HFFc6 (cell line): ENCODE measurements at regions not wholly inside any gene's neighbourhood (a gene's known extent, or its start where the extent isn't known, plus 50 kb on each side); places are given as distances from the start of the nearest gene placed in this dataset.
A peak's percentile ranks its signal among the peaks of the same experiment; 100 is the strongest.

Experiments used
- DNase-seq: peaks from one replicate; pipeline ENCODE4 v3.0.0-alpha.2; 2018
- H3K27ac Mint-ChIP-seq: 2 replicates; pipeline ENCODE4 v1.8.0; 2020; ENCODE audit warnings: mild to moderate bottlenecking, mixed read lengths
- H3K27me3 Mint-ChIP-seq: 2 replicates; pipeline ENCODE4 v1.8.0; 2021; ENCODE audit warnings: mild to moderate bottlenecking, moderate library complexity, mixed read lengths; ENCODE audit not compliant: insufficient read depth
- H3K36me3 Mint-ChIP-seq: 2 replicates; pipeline ENCODE4 v1.8.0; 2021; ENCODE audit warnings: low read depth, mixed read lengths
- H3K4me1 Mint-ChIP-seq: 2 replicates; pipeline ENCODE4 v1.8.0; 2020; ENCODE audit warnings: low read depth, mixed read lengths
- H3K4me3 Mint-ChIP-seq: 2 replicates; pipeline ENCODE4 v1.8.0; 2020; ENCODE audit warnings: mild to moderate bottlenecking, moderate library complexity, mixed read lengths
- H3K9me3 Mint-ChIP-seq: 2 replicates; pipeline ENCODE4 v1.8.0; 2020; ENCODE audit warnings: mild to moderate bottlenecking, mixed read lengths
- CTCF ChIP-seq: fragments of 200-600 bp; sonication (generic); IDR thresholded peaks from 2 replicates; pipeline ENCODE4 v1.5.0; 2021; ENCODE audit warnings: antibody characterized with exemption, mild to moderate bottlenecking

- no peaks in the 10 kb centered on the region for H3K36me3 Mint-ChIP-seq
- peak overlapping the region; percentile 75 for H3K27ac Mint-ChIP-seq
- peak overlapping the region; percentile 77 for H3K4me3 Mint-ChIP-seq
- no peaks in the 10 kb centered on the region for H3K9me3 Mint-ChIP-seq
- TF ChIP-seq CTCF: no peak
- no peaks in the 10 kb centered on the region; the same call in 1 of the 2 replicates for H3K27me3 Mint-ChIP-seq
- peaks cover 78% of the 10 kb centered on the region for H3K4me1 Mint-ChIP-seq
- peak; percentile 52 for DNase-seq
Observed at GRCh38 chr18:2302628-2303516, 268.4 kb downstream of the METTL4 start.

- peak; percentile 82 for DNase-seq
- peaks cover 85% of the 10 kb centered on the region for H3K4me1 Mint-ChIP-seq
- H3K4me3 Mint-ChIP-seq: peak overlapping the region; percentile 77
- no peaks in the 10 kb centered on the region for H3K9me3 Mint-ChIP-seq
- no peaks in the 10 kb centered on the region for H3K36me3 Mint-ChIP-seq
- no peak for TF ChIP-seq CTCF
- H3K27ac Mint-ChIP-seq: peak overlapping the region; percentile 75
- no peaks in the 10 kb centered on the region; the same call in 1 of the 2 replicates for H3K27me3 Mint-ChIP-seq
Observed at GRCh38 chr18:2303517-2304238, 267.6 kb downstream of the METTL4 start.

DNA sequence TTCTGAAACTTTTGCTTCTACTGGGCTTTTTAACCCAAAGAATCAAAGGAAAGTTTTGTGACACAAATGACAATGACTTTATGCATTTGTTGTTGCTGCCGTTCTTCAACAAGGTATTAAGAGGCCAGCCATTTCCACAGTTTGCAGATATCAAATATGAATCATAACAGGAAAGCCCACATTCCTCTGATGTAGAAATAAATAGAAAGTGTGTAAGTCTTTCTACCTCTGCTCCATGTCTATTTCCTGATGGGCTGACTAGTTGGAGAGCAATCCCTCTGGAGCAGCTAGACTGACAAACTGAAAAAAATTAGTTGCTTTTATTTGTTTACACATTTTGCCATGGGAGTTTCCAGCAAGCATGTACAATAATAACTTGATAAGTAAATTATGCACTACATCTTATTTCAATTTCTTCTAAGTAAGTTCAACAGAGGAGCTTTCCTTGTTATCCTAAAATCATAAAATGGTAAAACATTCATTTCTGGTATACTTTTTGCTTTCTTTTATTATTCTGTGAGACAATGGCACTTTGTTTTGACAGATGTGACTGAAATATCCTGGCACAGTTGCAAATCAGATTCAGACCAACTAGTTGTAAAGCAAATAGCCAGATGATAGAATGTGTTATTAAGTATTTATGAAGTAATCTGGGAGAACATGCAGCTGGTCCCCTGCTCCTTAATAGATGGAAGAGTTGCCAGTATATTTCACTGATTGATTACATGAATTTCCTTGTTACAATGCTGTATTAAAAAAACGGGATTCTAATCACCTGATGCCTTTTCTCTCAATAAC lies 266.7 kb downstream of the METTL4 start:
- no peaks in the 10 kb centered on the region for H3K9me3 Mint-ChIP-seq
- no peaks in the 10 kb centered on the region; the same call in 1 of the 2 replicates for H3K27me3 Mint-ChIP-seq
- peak overlapping the region; percentile 47; the same call in 1 of the 2 replicates for H3K27ac Mint-ChIP-seq
- no peaks in the 10 kb centered on the region for H3K36me3 Mint-ChIP-seq
- no peak for TF ChIP-seq CTCF
- DNase-seq: peak; percentile 23
- peak overlapping the region; percentile 51; the same call in 1 of the 2 replicates for H3K4me3 Mint-ChIP-seq
- H3K4me1 Mint-ChIP-seq: peaks cover 84% of the 10 kb centered on the region

DNA sequence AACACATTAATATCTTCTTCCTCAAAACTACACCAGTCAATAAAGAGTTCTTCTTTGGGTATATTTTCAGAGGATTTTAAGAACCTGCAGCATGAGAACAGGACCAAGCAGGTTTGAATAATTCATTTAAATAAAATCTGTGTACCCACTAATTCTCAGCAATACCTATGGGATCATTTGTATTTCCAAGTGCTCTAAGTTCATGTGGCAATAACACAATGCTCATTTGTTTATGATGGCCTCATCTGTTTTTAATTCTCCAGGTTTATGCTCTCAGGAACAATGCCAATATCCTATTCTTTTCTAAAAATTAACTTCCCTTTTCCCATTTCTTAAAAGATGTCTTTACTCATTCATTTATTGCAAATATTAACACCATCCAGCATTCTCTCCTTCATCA lies 264.7 kb downstream of the METTL4 start:
- no peak for TF ChIP-seq CTCF
- no peaks in the 10 kb centered on the region for H3K36me3 Mint-ChIP-seq
- H3K27me3 Mint-ChIP-seq: no peaks in the 10 kb centered on the region; the same call in 1 of the 2 replicates
- DNase-seq: no peak
- no peak overlapping the region for H3K27ac Mint-ChIP-seq
- peaks cover 68% of the 10 kb centered on the region for H3K4me1 Mint-ChIP-seq
- H3K4me3 Mint-ChIP-seq: no peak overlapping the region
- H3K9me3 Mint-ChIP-seq: no peaks in the 10 kb centered on the region

GRCh38 chr18:2310886-2311285 lies 260.4 kb downstream of the METTL4 start:
- Mint-ChIP-seq H3K4me3 (no peak overlapping the region), H3K27me3 (no peaks in the 10 kb centered on the region; the same call in 1 of the 2 replicates), H3K27ac (no peak overlapping the region), H3K9me3 (no peaks in the 10 kb centered on the region), H3K36me3 (no peaks in the 10 kb centered on the region), H3K4me1 (peaks cover 25% of the 10 kb centered on the region)
- DNase-seq: no peak
- no peak for TF ChIP-seq CTCF
